Left lung (tissue), 4 donors: ENCODE measurements at regions not wholly inside any gene's neighbourhood (a gene's known extent, or its start where the extent isn't known, plus 50 kb on each side); places are given as distances from the start of the nearest gene placed in this dataset.

ENCODE experiments used
- ATAC-seq: fragments of 200-7000 bp; cut with Tn5 transposase; one replicate; pipeline ENCODE4 v1.9.1; 2020; ENCODE audit warnings: moderate library complexity
- DNase-seq, 4 donors: peaks; one replicate each; pipeline ENCODE4 v3.0.0-alpha.2; 2013 to 2020
- H3K27ac ChIP-seq, 2 donors: fragments of 200-600 bp; sonication (generic) in 1 of 2; one replicate each; pipeline versions ENCODE4 v1.5.0 to v1.8.0; 2020 to 2021
- H3K27me3 ChIP-seq, 2 donors: fragments of 200-600 bp; sonication (generic) in 1 of 2; one replicate each; pipeline versions ENCODE4 v1.5.0 to v1.8.0; 2020 to 2021
- H3K36me3 ChIP-seq, 2 donors: fragments of 200-600 bp; sonication (generic) in 1 of 2; one replicate each; pipeline versions ENCODE4 v1.5.0 to v1.8.0; 2020 to 2021
- H3K4me1 ChIP-seq, 2 donors: fragments of 200-600 bp; one replicate each; pipeline ENCODE4 v1.8.0; 2021
- H3K4me3 ChIP-seq, 2 donors: fragments of 200-600 bp; sonication (generic) in 1 of 2; one replicate each; pipeline versions ENCODE4 v1.5.0 to v1.8.0; 2020 to 2021; ENCODE audit warnings: mild to moderate bottlenecking in 1 of 2
- H3K9me3 ChIP-seq, 2 donors: fragments of 200-600 bp; sonication (generic) in 1 of 2; one replicate each; pipeline versions ENCODE4 v1.5.0 to v1.8.0; 2020 to 2021
- CTCF ChIP-seq, 2 donors: fragments of 200-600 bp; sonication (generic) in 1 of 2; IDR thresholded peaks; one replicate each; pipeline versions ENCODE4 v1.5.0 to v1.8.0; 2021; ENCODE audit warnings: antibody characterized with exemption in 2 of 2
- intact Hi-C, 2 donors: fragments of 100-400 bp; cut with DNase I; formaldehyde crosslinking; loops; one replicate each; pipeline versions ENCODE4 v1.11.2 to v1.14.2; 2022
- donor health status: DM: no; HTN: yes; CAD: no.
- donor health status: DM: no; HTN: no; CAD: no.

GRCh38 chr16:65775829-65776228 is 590.7 kb upstream of the CDH5 start:
- Histone ChIP-seq H3K9me3 (peaks cover 0 to 6% of the 10 kb centered on the region in 2 donors), H3K27ac (no peak overlapping the region), H3K27me3 (no peaks in the 10 kb centered on the region), H3K4me3 (no peak overlapping the region), H3K36me3 (no peaks in the 10 kb centered on the region), H3K4me1 (no peaks in the 10 kb centered on the region)
- DNase-seq (no peak), ATAC-seq (no peak)
- intact Hi-C loops, result no loop called here
- no peak for TF ChIP-seq CTCF (IDR thresholded peaks at IDR 0.05)

- Histone ChIP-seq H3K36me3 (no peaks in the 10 kb centered on the region), H3K4me1 (no peaks in the 10 kb centered on the region), H3K27ac (no peak overlapping the region), H3K9me3 (peaks cover 0 to 17% of the 10 kb centered on the region in 2 donors), H3K4me3 (no peak overlapping the region), H3K27me3 (no peaks in the 10 kb centered on the region)
- DNase-seq, result no peak
- no peak for TF ChIP-seq CTCF (IDR thresholded peaks at IDR 0.05)
- intact Hi-C loops, result no loop called here
- no peak for ATAC-seq
These were observed 592.1 kb upstream of the CDH5 start for GRCh38 chr16:65774350-65774749.

- ATAC-seq (no peak), DNase-seq (no peak)
- no peak overlapping the region for H3K27ac ChIP-seq
- H3K9me3 ChIP-seq, result peaks cover 0 to 17% of the 10 kb centered on the region in 2 donors
- H3K36me3 ChIP-seq, result no peaks in the 10 kb centered on the region
- intact Hi-C loops, result no loop called here
- no peaks in the 10 kb centered on the region for H3K4me1 ChIP-seq
- H3K27me3 ChIP-seq, result no peaks in the 10 kb centered on the region
- TF ChIP-seq CTCF (IDR thresholded peaks at IDR 0.05), result no peak
- no peak overlapping the region for H3K4me3 ChIP-seq
These were observed 593.1 kb upstream of the CDH5 start for GRCh38 chr16:65773301-65773874.

- intact Hi-C loops, result no loop called here
- TF ChIP-seq CTCF (IDR thresholded peaks at IDR 0.05), result no peak
These were observed 594.3 kb upstream of the CDH5 start for GRCh38 chr16:65772134-65772732.

GRCh38 chr16:65771707-65772106 is 594.8 kb upstream of the CDH5 start:
- no peak for ATAC-seq
- Histone ChIP-seq H3K36me3 (no peaks in the 10 kb centered on the region), H3K9me3 (peaks cover 0 to 14% of the 10 kb centered on the region in 2 donors), H3K4me3 (no peak overlapping the region), H3K4me1 (no peaks in the 10 kb centered on the region), H3K27me3 (no peaks in the 10 kb centered on the region), H3K27ac (no peak overlapping the region)
- intact Hi-C loops, result no loop called here
- no peak for DNase-seq
- TF ChIP-seq CTCF (IDR thresholded peaks at IDR 0.05), result no peak

More at GRCh38 chr16:65772134-65772732, 594.3 kb upstream of the CDH5 start:
- H3K36me3 ChIP-seq, result no peaks in the 10 kb centered on the region
- no peak overlapping the region for H3K27ac ChIP-seq
- H3K27me3 ChIP-seq, result no peaks in the 10 kb centered on the region
- ATAC-seq, result no peak
- H3K4me3 ChIP-seq, result no peak overlapping the region
- H3K9me3 ChIP-seq, result peaks cover 0 to 14% of the 10 kb centered on the region in 2 donors
- H3K4me1 ChIP-seq, result no peaks in the 10 kb centered on the region
- no peak for DNase-seq
